ENCODE measurements at regions not wholly inside any gene's neighbourhood (a gene's known extent, or its start where the extent isn't known, plus 50 kb on each side); places are given as distances from the start of the nearest gene placed in this dataset.
A peak's percentile ranks its signal among the peaks of the same experiment; 100 is the strongest.
"Not testable (repeated sequence)": the region's sequence is repeated elsewhere in the genome, so short reads cannot be mapped to it uniquely, and the experiment has no call there.

DNA sequence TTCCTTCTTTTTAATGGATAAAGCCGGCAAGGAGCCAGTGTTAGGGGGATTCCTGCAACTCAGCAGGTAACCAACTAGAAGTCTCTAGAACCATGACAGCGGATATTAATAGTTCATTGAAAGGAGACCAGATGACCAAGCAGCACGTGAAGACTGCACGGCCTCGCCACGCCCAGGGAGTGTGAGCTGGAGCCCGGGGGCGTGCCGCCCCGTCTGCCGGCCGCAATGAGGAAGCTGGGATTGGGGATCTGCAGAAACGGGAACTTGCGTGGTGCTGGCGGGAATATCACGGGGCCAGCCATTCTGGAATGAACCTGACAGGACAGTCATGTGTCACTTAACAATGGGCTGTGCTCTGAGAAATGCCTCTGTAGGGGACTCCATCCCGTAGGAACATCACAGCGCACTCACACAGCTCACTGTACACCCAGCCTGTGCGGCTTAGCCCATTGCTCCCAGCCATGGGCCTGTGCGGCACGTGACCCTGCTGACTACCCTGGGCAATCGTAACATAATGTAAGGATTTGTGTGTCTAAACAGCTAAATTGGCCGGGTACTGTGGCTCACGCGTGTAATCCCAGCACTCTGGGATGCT lies 4092.8 kb upstream of the TPTE start:
- DNase-seq = not testable (repeated sequence)

DNA sequence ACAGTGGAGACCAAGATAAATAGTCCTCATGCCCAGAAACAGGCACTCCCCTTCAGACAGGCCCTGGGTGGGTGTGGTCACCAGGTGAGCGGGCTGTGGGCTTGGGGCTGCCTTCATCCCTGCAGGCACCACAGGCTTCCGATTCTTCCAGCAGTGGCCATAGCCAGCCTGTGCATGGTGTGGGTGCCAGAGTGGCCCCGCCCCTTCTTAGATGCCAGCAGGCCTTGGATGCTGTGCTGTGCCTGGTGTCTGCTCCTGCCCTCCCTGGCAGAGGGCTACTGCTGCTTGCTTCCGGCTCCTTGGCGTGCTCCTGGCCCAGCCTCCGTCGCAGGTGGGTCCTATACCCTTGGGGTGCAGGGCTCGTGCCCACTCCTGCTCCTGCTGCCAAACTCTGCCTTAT lies 4091.5 kb upstream of the TPTE start:
- DNase-seq = not testable (repeated sequence)

DNA sequence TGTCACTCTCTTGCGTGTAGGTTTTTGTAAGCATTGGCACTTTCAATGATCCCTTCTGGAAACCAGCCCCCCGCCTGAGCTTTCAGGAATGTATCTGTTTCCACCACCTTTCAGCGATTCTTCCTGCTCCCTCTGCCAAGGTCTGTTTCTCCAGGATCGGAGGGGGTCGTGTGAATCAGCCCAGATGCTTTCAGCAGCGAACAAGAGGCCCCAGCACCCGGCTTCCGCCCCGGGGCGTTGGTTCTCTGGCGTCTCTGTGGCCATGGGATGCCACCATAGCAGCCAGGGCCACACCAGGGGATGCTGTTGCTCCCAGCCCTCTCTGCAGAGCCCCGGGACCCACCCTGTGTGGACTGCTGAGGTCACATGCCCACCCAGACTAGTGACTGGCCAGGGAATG lies 4088.2 kb upstream of the TPTE start:
- DNase-seq = not testable (repeated sequence)

- not testable (repeated sequence) for DNase-seq
These were observed 4085.2 kb upstream of the TPTE start for GRCh38 chr21:6436205-6436604.

GRCh38 chr21:6436971-6437833 lies 4084.2 kb upstream of the TPTE start:
- DNase-seq = peak in 1 of 2 experiments; percentile 19

DNA sequence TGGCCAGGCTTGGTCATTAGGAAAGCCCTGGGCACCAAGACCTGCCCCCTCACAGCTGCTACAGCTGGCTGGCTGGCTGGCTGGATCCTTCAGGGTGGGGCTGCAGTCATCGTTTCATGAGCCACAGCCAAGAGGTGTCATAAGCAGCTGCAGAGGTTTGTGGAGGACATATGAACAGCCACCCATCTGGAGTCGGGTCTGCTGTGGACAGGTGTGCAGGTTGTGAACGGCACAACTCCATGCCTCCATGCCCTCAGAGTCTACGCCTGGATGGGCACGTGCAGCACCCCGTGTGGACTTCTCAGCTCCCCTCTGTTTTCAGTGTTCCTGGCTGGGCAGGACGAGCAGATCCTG lies 4083.6 kb upstream of the TPTE start:
- not testable (repeated sequence) for DNase-seq

- DNase-seq = not testable (repeated sequence)
These were observed 4082.3 kb upstream of the TPTE start for GRCh38 chr21:6439058-6439457.

DNA sequence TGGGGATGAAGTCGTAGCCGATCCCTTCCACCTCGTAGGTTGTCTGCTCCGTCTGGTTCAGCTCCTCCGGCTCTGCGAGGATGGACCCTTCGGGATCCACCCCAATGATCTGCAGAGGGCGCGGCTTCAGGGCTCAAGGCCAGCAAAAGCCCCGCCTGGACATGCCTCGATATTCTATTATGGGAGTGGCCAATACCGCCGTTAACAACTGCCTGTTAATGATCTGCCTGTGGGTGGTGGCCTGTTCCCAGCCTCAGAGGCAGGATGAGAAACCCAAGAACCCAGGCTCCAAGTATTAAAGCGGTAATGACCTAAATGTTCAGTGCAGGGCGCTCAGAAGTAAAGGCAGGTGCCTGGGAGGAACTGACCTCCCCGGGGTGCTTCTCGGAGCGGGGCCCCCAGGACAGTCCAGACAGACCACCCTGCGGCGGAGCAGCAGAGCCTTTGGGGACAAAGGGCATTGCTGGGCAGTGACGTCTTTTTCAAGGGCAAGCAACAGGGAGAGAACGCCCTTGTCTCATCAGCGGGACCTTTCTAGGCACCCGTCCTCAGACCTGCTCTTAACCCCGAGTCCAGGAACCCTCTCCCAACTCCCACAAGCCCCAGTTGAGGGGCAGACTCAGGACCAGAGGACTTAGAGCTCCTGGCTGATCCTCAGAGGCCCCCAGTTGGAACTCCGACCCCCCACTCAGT lies 4066.6 kb upstream of the TPTE start:
- not testable (repeated sequence) for DNase-seq

DNA sequence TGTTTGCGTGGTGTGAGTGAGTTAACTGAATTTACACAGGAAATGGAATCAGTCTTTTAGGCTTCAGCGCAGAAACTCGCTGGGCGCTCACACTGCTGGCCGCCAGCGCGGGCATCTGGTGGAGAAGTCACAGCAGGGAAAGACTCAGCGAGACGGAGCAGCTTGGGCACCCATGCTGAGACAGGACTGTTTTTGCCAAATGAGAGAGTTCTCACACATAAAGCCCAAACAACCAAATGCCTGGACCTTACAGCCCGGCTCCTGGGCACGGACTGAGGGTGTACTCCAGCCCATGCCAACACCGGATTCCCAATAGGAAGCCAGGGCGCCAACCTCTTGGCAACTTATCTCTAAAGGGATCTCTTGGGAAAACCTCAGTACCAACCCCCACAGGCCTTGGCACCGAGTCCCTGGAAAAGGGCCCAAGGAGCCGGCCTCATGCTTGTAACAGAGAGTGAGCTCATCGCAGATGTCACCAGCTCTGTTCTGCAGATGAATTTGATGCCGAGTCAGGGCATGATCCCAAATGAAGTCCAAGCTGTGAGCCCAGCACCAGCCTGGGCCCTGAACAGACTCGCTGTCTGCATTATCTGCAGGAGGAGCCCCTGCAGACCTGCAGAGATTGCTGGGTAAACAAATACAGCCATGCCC lies 4065.2 kb upstream of the TPTE start:
- DNase-seq = not testable (repeated sequence)

GRCh38 chr21:6459761-6460160 lies 4061.6 kb upstream of the TPTE start:
- not testable (repeated sequence) for DNase-seq

DNA sequence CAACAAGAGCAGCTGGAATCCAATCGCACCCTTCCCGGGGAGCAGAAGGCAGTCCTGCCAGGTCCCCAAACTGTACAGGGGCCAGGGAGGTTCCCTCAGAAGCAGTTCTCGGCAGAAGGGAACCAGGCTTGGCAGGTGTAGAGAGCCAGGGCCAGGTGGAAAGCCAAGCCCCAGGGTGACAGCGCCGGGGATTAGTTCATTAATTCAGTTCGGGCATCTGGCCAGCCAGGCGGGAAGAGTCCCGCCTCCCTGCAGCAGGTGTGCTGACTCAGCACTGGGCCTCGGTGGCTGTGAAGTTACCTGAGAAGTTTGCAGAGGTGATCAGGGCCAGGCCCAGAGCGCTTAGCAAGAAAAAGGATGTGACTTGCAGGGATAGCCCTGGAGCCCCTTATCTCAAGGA lies 4060.0 kb upstream of the TPTE start:
- not testable (repeated sequence) for DNase-seq

DNA sequence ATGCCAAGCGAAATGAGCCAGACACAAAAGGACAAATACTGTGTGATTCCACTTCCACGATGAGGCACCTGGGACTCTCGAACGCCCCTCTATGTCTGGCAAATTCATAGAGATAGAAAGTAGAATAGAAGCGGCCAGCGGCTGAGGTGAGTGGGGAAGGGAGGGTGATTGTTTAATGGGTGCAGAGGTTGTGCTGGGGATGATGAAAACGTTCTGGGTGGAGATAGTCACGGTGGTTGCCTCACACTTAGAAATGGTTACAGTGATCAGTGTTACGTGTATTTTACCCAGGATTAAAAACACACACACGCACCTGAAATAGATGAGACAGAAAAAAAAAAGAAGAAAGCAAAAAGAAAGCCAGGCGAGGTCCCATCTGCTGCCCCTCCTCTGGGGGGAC lies 4057.0 kb upstream of the TPTE start:
- DNase-seq = not testable (repeated sequence)

GRCh38 chr21:6466081-6466698 lies 4055.2 kb upstream of the TPTE start:
- DNase-seq = not testable (repeated sequence)

DNA sequence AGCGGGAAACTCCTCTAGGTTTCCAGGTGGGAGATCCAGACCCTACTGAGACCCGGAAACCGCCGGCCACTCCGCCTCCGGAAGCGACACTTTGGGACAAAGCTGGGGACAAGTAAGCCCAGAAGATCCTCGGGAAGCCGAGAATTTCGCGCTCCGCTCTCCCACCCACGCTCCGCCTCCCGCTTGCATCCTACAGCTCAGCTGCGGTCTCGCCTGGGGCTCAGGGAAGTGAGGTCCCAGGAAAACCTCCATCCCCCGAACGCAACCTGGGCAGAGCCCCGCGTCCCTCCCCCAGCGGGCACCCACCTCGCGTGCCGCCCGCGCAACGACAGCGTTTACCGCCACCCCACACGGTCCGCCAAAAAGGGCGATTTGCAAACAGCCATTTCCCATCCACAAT lies 4054.7 kb upstream of the TPTE start:
- DNase-seq = not testable (repeated sequence)

GRCh38 chr21:6467189-6467774 lies 4054.1 kb upstream of the TPTE start:
- DNase-seq = not testable (repeated sequence)

DNA sequence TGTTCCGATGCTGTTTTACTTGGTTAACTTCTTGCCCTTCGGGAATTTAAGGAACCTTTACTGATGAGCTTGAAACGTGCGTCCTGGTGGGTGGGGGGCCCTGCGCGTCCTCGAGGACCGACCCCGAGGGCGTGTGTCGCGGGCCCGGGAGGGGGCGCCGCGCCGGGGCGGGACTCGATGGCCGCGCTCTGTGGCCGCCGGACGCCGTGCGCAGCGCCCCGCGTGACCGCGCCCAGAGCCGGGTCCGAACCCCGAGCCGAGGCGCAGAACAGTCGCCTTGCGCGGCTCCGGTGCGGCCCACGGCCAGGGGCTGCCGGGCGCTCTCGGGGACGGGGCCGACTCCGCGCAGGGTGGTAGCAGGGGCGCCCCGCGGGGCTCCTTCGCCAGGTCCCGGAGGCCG lies 4053.5 kb upstream of the TPTE start:
- DNase-seq = not testable (repeated sequence)

DNA sequence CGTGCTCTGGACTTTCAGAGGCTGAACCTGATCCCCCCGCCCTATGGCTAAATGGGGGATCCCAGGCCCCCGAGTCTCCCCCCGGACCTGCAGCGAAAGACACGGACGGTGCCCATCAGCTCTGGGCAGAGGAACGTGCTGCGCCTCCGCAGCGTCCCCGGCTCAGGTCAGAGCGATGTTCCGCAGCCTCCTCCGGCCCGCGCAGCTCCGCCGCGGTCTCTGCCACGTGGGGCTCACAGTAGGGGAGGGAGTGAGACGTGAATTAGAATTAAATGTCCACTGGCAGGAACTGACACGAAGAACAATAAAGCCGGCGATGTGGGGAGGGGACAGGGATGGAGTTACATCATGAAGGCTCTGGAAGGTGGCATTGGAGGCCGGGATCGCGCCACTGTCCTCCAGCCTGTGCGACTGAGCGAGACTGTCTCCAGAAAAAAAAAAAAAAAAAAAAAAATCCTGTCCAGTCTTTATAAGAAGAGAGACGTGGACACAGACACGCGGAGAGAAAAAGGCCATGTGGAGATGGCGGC lies 4053.0 kb upstream of the TPTE start:
- not testable (repeated sequence) for DNase-seq

DNA sequence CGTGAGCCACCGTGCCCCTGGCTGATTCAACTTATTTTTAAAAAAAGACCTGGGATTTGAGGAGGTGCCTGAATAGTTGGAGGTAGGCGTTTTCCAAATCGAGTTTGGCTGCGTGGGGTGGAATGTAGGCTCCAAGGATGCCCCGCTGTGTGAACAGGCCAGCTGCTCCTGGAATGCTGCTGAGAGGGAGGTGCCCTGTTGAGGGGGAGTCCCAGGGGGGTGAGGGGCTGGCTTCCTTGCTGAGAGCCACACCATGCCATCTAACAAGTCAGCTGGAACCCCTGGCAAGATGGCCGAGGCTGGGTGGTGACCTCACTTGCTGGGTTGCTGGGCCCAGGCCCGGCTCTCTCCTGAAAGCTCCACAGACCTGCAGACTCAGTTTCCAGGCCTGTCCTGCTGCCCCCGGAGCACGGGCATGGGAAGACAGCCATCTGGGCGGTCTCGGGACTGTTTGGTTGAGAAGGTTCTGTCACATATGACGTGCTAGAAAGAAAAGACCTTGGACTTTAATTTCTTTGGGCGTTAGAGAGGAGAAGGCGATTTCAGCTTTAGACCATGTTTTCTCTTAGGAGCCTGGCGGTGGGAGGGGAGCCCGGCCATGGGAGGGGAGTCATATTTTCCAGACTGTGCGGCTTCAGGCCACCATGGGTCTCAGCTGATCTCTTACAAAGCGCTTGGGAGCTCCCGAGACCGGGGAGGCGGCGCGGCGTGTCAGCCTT lies 4047.0 kb upstream of the TPTE start:
- DNase-seq = not testable (repeated sequence)

GRCh38 chr21:6481116-6481515 lies 4040.3 kb upstream of the TPTE start:
- DNase-seq = not testable (repeated sequence)

- not testable (repeated sequence) for DNase-seq
These were observed 4038.8 kb upstream of the TPTE start for GRCh38 chr21:6482616-6483015.

- not testable (repeated sequence) for DNase-seq
These were observed 4037.7 kb upstream of the TPTE start for GRCh38 chr21:6483645-6484044.

Measured in activated T-cell treated with anti-CD3 and anti-CD28 coated beads, Interleukin-2, amount 50 U/mL, for 48 hours (primary cell).